Neural cell (in vitro differentiated cells): ENCODE measurements at regions not wholly inside any gene's neighbourhood (a gene's known extent, or its start where the extent isn't known, plus 50 kb on each side); places are given as distances from the start of the nearest gene placed in this dataset.

Experiments
- MXI1 ChIP-seq: fragments of 450-650 bp; conservative IDR thresholded peaks from 2 replicates; pipeline ENCODE4 v1.6.1; 2014; ENCODE audit warnings: antibody characterized with exemption, mild to moderate bottlenecking; ENCODE audit not compliant: poor library complexity, severe bottlenecking
- REST ChIP-seq: IDR thresholded peaks from 2 replicates; pipeline ENCODE4 v1.6.1; 2012; ENCODE audit warnings: borderline replicate concordance

- TF ChIP-seq MXI1 (no peak), REST (no peak)
Measured at GRCh38 chr3:182165234-182165633, 453.5 kb downstream of the SOX2 start.
